Muscle layer of duodenum (tissue), 2 donors: ENCODE measurements at regions not wholly inside any gene's neighbourhood (a gene's known extent, or its start where the extent isn't known, plus 50 kb on each side); places are given as distances from the start of the nearest gene placed in this dataset.
"Not testable (repeated sequence)": the region's sequence is repeated elsewhere in the genome, so short reads cannot be mapped to it uniquely, and the experiment has no call there.

ENCODE experiments used
- H3K27ac ChIP-seq: one replicate; pipeline ENCODE4 v1.7.0; 2013; ENCODE audit warnings: mild to moderate bottlenecking, low read length
- H3K27me3 ChIP-seq: one replicate; pipeline ENCODE4 v1.7.0; 2013; ENCODE audit warnings: low read depth, mild to moderate bottlenecking, control low read depth, low read length
- H3K36me3 ChIP-seq, 2 donors: one replicate each; pipeline ENCODE4 v1.7.0; 2013; ENCODE audit warnings: low read length in 2 of 2, control low read depth in 1 of 2, mild to moderate bottlenecking in 1 of 2; ENCODE audit not compliant: insufficient read depth in 2 of 2, control insufficient read depth in 1 of 2
- H3K4me1 ChIP-seq, 2 donors: one replicate each; pipeline ENCODE4 v1.7.0; 2013; ENCODE audit warnings: low read length in 2 of 2, mild to moderate bottlenecking in 2 of 2, control low read depth in 1 of 2, moderate library complexity in 1 of 2; ENCODE audit not compliant: insufficient read depth in 2 of 2, control insufficient read depth in 1 of 2
- H3K4me3 ChIP-seq, 2 donors: one replicate each; pipeline ENCODE4 v1.7.0; 2013; ENCODE audit warnings: low read length in 2 of 2, low read depth in 1 of 2, mild to moderate bottlenecking in 1 of 2
- H3K9me3 ChIP-seq, 2 donors: one replicate each; pipeline ENCODE4 v1.7.0; 2013; ENCODE audit warnings: low read length in 2 of 2, control low read depth in 1 of 2, mild to moderate bottlenecking in 1 of 2; ENCODE audit not compliant: control insufficient read depth in 1 of 2
- donor health status: healthy.

- no peak overlapping the region for H3K27ac ChIP-seq
- H3K36me3 ChIP-seq = no peaks in the 10 kb centered on the region
- no peaks in the 10 kb centered on the region for H3K4me1 ChIP-seq
- H3K27me3 ChIP-seq = no peaks in the 10 kb centered on the region
- no peak overlapping the region for H3K4me3 ChIP-seq
- no peaks in the 10 kb centered on the region for H3K9me3 ChIP-seq
These were observed 919.4 kb downstream of the TLE4 start for GRCh38 chr9:80491086-80491696.

- H3K9me3 ChIP-seq = no peaks in the 10 kb centered on the region
- no peaks in the 10 kb centered on the region for H3K36me3 ChIP-seq
- H3K4me1 ChIP-seq = no peaks in the 10 kb centered on the region
- no peak overlapping the region for H3K4me3 ChIP-seq
- no peaks in the 10 kb centered on the region for H3K27me3 ChIP-seq
- no peak overlapping the region for H3K27ac ChIP-seq
These were observed 917.6 kb downstream of the TLE4 start for GRCh38 chr9:80489329-80489728.

GRCh38 chr9:80485420-80486250 is 913.9 kb downstream of the TLE4 start:
- Histone ChIP-seq H3K9me3 (peaks cover 10 to 14% of the 10 kb centered on the region in 2 donors), H3K27ac (no peak overlapping the region)

GRCh38 chr9:80482251-80482650 is 910.5 kb downstream of the TLE4 start:
- not testable (repeated sequence) for H3K4me3 ChIP-seq, H3K36me3 ChIP-seq, H3K27ac ChIP-seq, H3K4me1 ChIP-seq, H3K27me3 ChIP-seq
- peaks cover 10 to 15% of the 10 kb centered on the region in 2 donors for H3K9me3 ChIP-seq

More at GRCh38 chr9:80485420-80486250, 913.9 kb downstream of the TLE4 start:
- Histone ChIP-seq H3K27me3 (no peaks in the 10 kb centered on the region), H3K4me3 (no peak overlapping the region), H3K36me3 (no peaks in the 10 kb centered on the region), H3K4me1 (no peaks in the 10 kb centered on the region)

- H3K36me3 ChIP-seq = no peaks in the 10 kb centered on the region
- no peak overlapping the region for H3K27ac ChIP-seq
These were observed 895.9 kb downstream of the TLE4 start for GRCh38 chr9:80467632-80468031.

GRCh38 chr9:80465556-80465955 is 893.8 kb downstream of the TLE4 start:
- H3K27me3 ChIP-seq = no peaks in the 10 kb centered on the region
- H3K9me3 ChIP-seq = no peaks in the 10 kb centered on the region
- no peaks in the 10 kb centered on the region for H3K4me1 ChIP-seq
- H3K4me3 ChIP-seq = no peak overlapping the region
- H3K27ac ChIP-seq = no peak overlapping the region
- H3K36me3 ChIP-seq = no peaks in the 10 kb centered on the region

More at GRCh38 chr9:80467632-80468031, 895.9 kb downstream of the TLE4 start:
- Histone ChIP-seq H3K9me3 (no peaks in the 10 kb centered on the region), H3K4me3 (no peak overlapping the region), H3K27me3 (no peaks in the 10 kb centered on the region), H3K4me1 (no peaks in the 10 kb centered on the region)

GRCh38 chr9:80449513-80449912 is 877.7 kb downstream of the TLE4 start:
- H3K27me3 ChIP-seq = no peaks in the 10 kb centered on the region
- no peaks in the 10 kb centered on the region for H3K9me3 ChIP-seq
- H3K4me3 ChIP-seq = no peak overlapping the region
- H3K4me1 ChIP-seq = no peaks in the 10 kb centered on the region
- H3K36me3 ChIP-seq = no peaks in the 10 kb centered on the region
- H3K27ac ChIP-seq = no peak overlapping the region

GRCh38 chr9:80448996-80449395 is 877.2 kb downstream of the TLE4 start:
- Histone ChIP-seq H3K4me1 (no peaks in the 10 kb centered on the region), H3K9me3 (no peaks in the 10 kb centered on the region), H3K36me3 (no peaks in the 10 kb centered on the region), H3K4me3 (no peak overlapping the region), H3K27ac (no peak overlapping the region), H3K27me3 (no peaks in the 10 kb centered on the region)

GRCh38 chr9:80447876-80448275 is 876.1 kb downstream of the TLE4 start:
- Histone ChIP-seq H3K27me3 (no peaks in the 10 kb centered on the region), H3K27ac (no peak overlapping the region), H3K9me3 (no peaks in the 10 kb centered on the region), H3K36me3 (no peaks in the 10 kb centered on the region), H3K4me3 (no peak overlapping the region), H3K4me1 (no peaks in the 10 kb centered on the region)

- Histone ChIP-seq H3K27ac (no peak overlapping the region), H3K27me3 (no peaks in the 10 kb centered on the region), H3K4me3 (no peak overlapping the region)
These were observed 869.0 kb downstream of the TLE4 start for GRCh38 chr9:80440724-80441123.

GRCh38 chr9:80437825-80438224 is 866.1 kb downstream of the TLE4 start:
- Histone ChIP-seq H3K4me1 (no peaks in the 10 kb centered on the region), H3K27me3 (no peaks in the 10 kb centered on the region), H3K36me3 (no peaks in the 10 kb centered on the region), H3K4me3 (no peak overlapping the region), H3K9me3 (no peaks in the 10 kb centered on the region), H3K27ac (no peak overlapping the region)

More at GRCh38 chr9:80440724-80441123, 869.0 kb downstream of the TLE4 start:
- no peaks in the 10 kb centered on the region for H3K36me3 ChIP-seq
- no peaks in the 10 kb centered on the region for H3K4me1 ChIP-seq
- no peaks in the 10 kb centered on the region for H3K9me3 ChIP-seq
